ENCODE measurements at regions not wholly inside any gene's neighbourhood (a gene's known extent, or its start where the extent isn't known, plus 50 kb on each side); places are given as distances from the start of the nearest gene placed in this dataset.

DNA sequence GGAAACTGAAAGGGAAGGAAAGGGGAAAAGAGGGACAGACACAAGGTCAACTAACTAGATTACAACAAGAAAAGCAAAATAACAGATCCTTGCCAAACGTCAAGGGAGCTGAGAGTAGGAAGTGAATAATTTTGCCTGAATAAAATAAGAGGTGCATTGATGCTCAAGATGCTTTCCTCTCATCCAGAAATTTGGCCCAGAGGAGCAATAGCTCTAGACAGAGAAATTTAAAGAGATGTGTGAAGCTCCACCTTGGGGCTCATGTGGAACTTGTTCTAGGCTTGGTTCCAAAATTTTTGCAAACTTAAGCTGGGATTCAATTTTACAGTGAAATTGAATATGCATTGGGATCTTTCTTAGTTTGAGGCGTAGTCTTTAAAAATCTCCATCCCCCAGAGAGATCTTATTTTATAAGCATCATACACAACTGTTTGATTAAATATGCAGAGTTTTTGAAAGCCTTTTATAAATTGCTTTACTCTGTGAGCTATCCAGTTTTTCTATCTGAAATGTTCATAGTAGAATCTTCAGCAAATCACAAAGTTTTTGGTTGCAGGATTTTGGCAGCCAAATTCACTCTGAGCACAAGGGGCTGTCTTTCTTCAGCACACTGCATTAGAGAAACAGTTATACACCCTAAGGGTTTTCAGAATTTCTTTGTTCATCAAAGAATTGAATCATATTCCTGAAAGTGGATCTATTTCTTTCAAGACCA is 1159.5 kb downstream of the ADGRL3 start:
- no peak for DNase-seq (ENCODE audit: low spot score, unreplicated experiment)
- Mint-ChIP-seq H3K36me3 (ENCODE audit: insufficient read depth) (no peaks in the 10 kb centered on the region), H3K27ac (no peak overlapping the region), H3K4me1 (ENCODE audit: low read depth) (no peaks in the 10 kb centered on the region), H3K9me3 (ENCODE audit: low read depth) (no peaks in the 10 kb centered on the region), H3K4me3 (ENCODE audit: low read depth) (no peak overlapping the region), H3K27me3 (no peaks in the 10 kb centered on the region)
- TF ChIP-seq, protein P1, sequence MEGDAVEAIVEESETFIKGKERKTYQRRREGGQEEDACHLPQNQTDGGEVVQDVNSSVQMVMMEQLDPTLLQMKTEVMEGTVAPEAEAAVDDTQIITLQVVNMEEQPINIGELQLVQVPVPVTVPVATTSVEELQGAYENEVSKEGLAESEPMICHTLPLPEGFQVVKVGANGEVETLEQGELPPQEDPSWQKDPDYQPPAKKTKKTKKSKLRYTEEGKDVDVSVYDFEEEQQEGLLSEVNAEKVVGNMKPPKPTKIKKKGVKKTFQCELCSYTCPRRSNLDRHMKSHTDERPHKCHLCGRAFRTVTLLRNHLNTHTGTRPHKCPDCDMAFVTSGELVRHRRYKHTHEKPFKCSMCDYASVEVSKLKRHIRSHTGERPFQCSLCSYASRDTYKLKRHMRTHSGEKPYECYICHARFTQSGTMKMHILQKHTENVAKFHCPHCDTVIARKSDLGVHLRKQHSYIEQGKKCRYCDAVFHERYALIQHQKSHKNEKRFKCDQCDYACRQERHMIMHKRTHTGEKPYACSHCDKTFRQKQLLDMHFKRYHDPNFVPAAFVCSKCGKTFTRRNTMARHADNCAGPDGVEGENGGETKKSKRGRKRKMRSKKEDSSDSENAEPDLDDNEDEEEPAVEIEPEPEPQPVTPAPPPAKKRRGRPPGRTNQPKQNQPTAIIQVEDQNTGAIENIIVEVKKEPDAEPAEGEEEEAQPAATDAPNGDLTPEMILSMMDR (IDR thresholded peaks at IDR 0.05; ENCODE audit: unreplicated experiment), result no peak

DNA sequence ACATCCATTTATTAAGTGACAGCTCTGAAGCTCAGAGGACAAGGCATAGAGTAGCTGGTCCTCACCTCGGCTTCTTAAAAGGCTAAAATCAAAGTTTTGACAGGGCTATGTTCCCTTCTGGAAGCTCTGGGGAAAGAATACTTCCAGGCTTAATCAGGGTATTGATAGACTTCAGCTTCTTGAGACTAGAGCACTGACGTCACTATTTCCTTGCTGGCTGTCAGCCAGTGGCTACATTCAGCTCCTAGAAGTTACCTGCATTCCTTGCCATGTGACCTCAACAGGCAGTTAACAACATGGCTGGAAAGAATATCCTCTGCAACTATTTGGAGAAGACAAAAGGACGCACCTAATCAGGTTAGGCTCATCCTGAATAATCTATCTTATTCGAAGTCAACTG is 1144.8 kb downstream of the ADGRL3 start:
- peaks cover 18% of the 10 kb centered on the region for H3K9me3 Mint-ChIP-seq (ENCODE audit: low read depth)
- DNase-seq (ENCODE audit: low spot score, unreplicated experiment), result no peak
- TF ChIP-seq, protein P1 (IDR thresholded peaks at IDR 0.05; ENCODE audit: unreplicated experiment), result no peak
- no peaks in the 10 kb centered on the region for H3K27me3 Mint-ChIP-seq
- no peak overlapping the region for H3K4me3 Mint-ChIP-seq (ENCODE audit: low read depth)
- no peaks in the 10 kb centered on the region for H3K4me1 Mint-ChIP-seq (ENCODE audit: low read depth)
- no peak overlapping the region for H3K27ac Mint-ChIP-seq
- no peaks in the 10 kb centered on the region for H3K36me3 Mint-ChIP-seq (ENCODE audit: insufficient read depth)

DNA sequence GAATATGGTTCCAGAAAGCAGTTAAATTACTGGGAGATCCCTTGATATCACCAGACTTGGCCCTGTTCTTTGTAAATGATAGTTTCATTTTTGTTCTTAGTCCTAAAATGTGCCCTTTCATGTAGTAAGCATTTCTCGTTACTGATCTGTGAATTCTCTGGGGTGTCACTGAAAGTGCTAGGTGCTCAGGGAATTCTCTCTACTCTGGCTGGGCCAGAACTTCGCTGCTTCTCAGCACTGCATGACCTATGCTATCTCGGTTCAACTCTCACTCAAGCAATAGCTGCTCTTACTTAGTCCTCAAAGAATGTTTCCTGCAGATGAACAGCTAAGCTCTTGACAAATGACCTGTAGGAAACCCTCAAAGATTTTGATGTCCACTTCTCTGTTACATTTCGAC is 1144.3 kb downstream of the ADGRL3 start:
- DNase-seq (ENCODE audit: low spot score, unreplicated experiment), result no peak
- Mint-ChIP-seq H3K9me3 (ENCODE audit: low read depth) (peaks cover 20% of the 10 kb centered on the region), H3K4me1 (ENCODE audit: low read depth) (no peaks in the 10 kb centered on the region), H3K4me3 (ENCODE audit: low read depth) (no peak overlapping the region), H3K27ac (no peak overlapping the region), H3K36me3 (ENCODE audit: insufficient read depth) (no peaks in the 10 kb centered on the region), H3K27me3 (no peaks in the 10 kb centered on the region)
- TF ChIP-seq, protein P1 (IDR thresholded peaks at IDR 0.05; ENCODE audit: unreplicated experiment), result no peak

DNA sequence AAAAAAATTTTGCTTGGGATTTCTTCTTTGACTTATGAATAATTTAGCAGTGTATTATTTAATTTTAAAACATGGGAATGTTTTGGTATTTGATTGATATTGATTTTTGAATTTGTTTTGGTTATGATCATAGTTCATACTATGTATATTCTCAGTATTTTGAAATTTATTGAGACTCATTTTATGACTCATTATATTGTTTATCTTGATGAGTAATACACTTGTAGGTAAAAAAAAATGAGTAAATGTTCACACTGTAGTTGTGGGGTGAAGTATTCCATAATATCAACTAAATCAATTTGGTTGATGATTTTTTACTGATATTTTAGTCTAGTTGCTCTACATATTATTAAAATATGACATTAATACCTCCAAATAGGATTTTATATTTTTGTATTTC is 1142.2 kb downstream of the ADGRL3 start:
- H3K36me3 Mint-ChIP-seq (ENCODE audit: insufficient read depth), result no peaks in the 10 kb centered on the region
- no peaks in the 10 kb centered on the region for H3K4me1 Mint-ChIP-seq (ENCODE audit: low read depth)
- no peak for DNase-seq (ENCODE audit: low spot score, unreplicated experiment)
- H3K9me3 Mint-ChIP-seq (ENCODE audit: low read depth), result peaks cover 20% of the 10 kb centered on the region
- TF ChIP-seq, protein P1 (IDR thresholded peaks at IDR 0.05; ENCODE audit: unreplicated experiment), result no peak
- no peak overlapping the region for H3K4me3 Mint-ChIP-seq (ENCODE audit: low read depth)
- no peak overlapping the region for H3K27ac Mint-ChIP-seq
- no peaks in the 10 kb centered on the region for H3K27me3 Mint-ChIP-seq

DNA sequence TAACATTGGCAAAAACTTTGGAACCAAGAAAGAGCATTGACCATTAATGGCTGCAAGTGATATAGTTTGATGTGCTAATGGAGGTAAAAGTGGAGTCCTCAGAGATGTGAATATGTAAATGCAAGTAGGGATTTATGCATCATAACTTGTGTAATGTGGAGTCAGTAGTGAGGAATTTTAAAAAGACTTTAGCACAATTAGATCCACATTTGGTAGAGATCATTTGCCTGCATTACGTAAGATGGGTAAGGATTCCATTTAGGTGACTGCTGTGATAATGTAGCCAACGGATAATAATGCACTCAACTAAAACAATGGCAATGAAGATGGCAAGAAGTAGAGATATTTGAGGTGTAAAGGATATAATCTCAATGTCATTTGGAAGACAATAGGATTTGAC is 1128.4 kb downstream of the ADGRL3 start:
- Mint-ChIP-seq H3K4me1 (ENCODE audit: low read depth) (no peaks in the 10 kb centered on the region), H3K27ac (no peak overlapping the region)

More for the DNA sequence above, 1128.4 kb downstream of the ADGRL3 start:
- Mint-ChIP-seq H3K27me3 (no peaks in the 10 kb centered on the region), H3K36me3 (ENCODE audit: insufficient read depth) (no peaks in the 10 kb centered on the region), H3K4me3 (ENCODE audit: low read depth) (no peak overlapping the region), H3K9me3 (ENCODE audit: low read depth) (peaks cover 3% of the 10 kb centered on the region)
- no peak for DNase-seq (ENCODE audit: low spot score, unreplicated experiment)
- TF ChIP-seq, protein P1 (IDR thresholded peaks at IDR 0.05; ENCODE audit: unreplicated experiment), result no peak
